Kidney epithelial cell (primary cell): ENCODE measurements at regions not wholly inside any gene's neighbourhood (a gene's known extent, or its start where the extent isn't known, plus 50 kb on each side); places are given as distances from the start of the nearest gene placed in this dataset.
"Not testable (repeated sequence)": the region's sequence is repeated elsewhere in the genome, so short reads cannot be mapped to it uniquely, and the experiment has no call there.

ENCODE experiments used
- DNase-seq: peaks from one replicate; pipeline ENCODE4 v3.0.0-alpha.2; 2010; ENCODE audit warnings: low read depth
- H3K27me3 ChIP-seq: 2 replicates; pipeline ENCODE4 v1.6.0; 2011; ENCODE audit warnings: low read length; ENCODE audit not compliant: control insufficient read depth, insufficient read depth
- H3K36me3 ChIP-seq: 2 replicates; pipeline ENCODE4 v1.5.1; 2011; ENCODE audit warnings: low read length; ENCODE audit not compliant: control insufficient read depth, insufficient read depth
- H3K4me3 ChIP-seq: 2 replicates; pipeline ENCODE4 v1.5.1; 2011; ENCODE audit warnings: low read depth, mild to moderate bottlenecking, control low read depth, low read length
- CTCF ChIP-seq: IDR thresholded peaks from 2 replicates; pipeline ENCODE4 v1.5.1; 2011; ENCODE audit warnings: mild to moderate bottlenecking, moderate library complexity, low read length, control low read depth, inconsistent platforms; ENCODE audit not compliant: insufficient read depth, poor library complexity, severe bottlenecking

DNA sequence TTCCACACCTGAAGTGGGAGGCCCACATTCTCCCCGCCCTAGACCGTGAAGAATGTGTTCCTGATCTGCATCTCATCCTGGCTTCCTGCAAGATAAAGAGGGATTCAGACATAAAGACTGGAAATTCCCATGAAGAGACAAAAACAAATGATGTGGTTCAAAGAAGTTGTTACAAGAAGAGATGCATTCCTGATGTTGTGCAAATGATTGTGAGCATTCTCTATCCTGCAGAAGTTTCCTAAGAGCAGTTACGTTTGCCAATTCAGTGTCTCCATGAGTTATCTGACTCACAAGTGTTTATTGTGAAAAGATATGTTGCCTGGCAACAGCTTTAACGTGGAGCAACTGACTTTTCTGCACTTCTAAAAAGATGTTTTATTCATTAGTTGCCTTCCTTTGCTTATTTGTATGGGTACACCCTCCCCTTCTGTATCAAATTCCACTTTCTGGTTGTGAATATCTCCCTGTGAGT, 107.8 kb downstream of the ZIC4 start:
- DNase-seq: peak; percentile 5
- Histone ChIP-seq H3K4me3 (no peak overlapping the region), H3K27me3 (no peaks in the 10 kb centered on the region), H3K36me3 (no peaks in the 10 kb centered on the region)
- no peak for TF ChIP-seq CTCF

GRCh38 chr3:147297761-147298350, 108.5 kb downstream of the ZIC4 start:
- no peaks in the 10 kb centered on the region for H3K36me3 ChIP-seq
- DNase-seq: no peak
- H3K27me3 ChIP-seq: no peaks in the 10 kb centered on the region
- no peak overlapping the region for H3K4me3 ChIP-seq
- TF ChIP-seq CTCF: no peak

DNA sequence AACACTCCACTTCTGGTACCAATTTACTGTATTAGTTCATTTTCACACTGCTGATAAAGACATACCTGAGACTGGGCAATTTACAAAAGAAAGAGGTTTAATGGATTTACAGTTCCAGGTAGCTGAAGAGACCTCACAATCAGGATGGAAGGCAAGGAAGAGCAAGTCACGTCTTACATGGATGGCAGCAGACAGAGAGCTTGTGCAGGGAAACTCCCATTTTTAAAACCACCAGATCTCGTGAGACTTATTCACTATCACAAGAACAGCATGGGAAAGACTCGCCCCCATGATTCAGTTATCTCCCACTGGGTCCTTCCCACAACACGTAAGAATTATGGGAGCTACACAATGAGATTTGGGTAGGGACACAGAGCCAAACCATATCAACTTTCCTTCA, 119.0 kb downstream of the ZIC4 start:
- DNase-seq, H3K4me3 ChIP-seq, H3K36me3 ChIP-seq, H3K27me3 ChIP-seq: not testable (repeated sequence)

DNA sequence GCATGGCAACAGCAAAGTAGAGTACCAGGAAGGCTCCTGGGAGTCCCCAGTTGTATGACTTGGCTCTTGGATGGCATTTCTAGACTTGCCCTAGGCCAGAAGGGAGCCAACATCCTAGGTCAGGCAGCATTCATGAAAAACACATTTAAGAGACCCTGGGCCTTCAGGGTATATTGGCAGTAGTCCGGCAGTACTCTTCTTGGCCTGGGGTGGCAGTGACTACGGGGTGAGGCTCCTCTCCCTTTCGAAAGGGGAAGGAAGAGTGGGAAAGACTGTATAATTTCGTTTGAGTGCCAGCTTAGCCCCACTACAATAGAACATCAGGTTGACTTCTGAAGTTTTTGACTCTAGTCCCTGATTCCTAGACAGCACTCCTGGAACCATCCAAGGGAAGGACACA, 136.4 kb downstream of the ZIC4 start:
- DNase-seq: no peak
- no peak overlapping the region for H3K4me3 ChIP-seq
- no peaks in the 10 kb centered on the region for H3K36me3 ChIP-seq
- H3K27me3 ChIP-seq: no peaks in the 10 kb centered on the region
- TF ChIP-seq CTCF: no peak

DNA sequence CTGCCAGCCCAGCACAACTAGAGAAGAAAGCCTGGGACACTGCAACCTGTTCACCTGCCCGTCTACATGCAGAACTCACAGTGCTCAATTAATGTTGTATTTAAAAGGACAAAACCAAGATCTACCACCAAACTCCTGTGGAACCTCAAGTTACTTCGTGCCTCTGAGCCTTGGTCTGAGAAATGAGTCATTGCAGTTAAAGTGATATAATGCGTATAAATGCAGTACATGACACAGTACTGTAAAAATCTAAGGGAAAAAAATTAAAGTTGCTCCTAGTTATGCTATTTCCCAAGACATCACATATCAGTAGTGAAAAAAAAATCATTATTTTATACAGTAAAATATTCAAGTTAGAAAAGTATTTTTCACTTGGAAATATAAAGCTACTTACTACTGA, 138.9 kb downstream of the ZIC4 start:
- DNase-seq: no peak
- H3K4me3 ChIP-seq: no peak overlapping the region
- TF ChIP-seq CTCF: no peak
- H3K36me3 ChIP-seq: no peaks in the 10 kb centered on the region
- H3K27me3 ChIP-seq: no peaks in the 10 kb centered on the region

DNA sequence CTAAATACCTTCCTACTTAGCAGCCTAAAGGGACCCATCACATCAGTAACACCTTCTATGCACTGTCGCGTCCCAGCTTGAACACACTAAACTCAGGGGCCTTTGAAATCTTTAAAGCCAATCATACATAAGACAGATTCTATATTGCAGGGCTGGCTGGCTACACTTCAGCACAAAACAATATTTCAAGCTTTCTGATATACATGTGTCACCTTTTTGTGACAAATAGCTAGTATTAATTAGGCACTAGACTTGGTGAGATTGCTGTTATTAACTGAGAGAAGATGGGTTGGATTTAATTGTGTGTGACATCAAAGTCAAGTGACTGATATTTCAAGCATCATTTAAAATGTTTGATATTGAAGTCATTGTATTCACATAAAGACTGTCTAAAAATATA, 148.4 kb downstream of the ZIC4 start:
- TF ChIP-seq CTCF: no peak
- no peak overlapping the region for H3K4me3 ChIP-seq
- DNase-seq: no peak
- H3K36me3 ChIP-seq: no peaks in the 10 kb centered on the region
- H3K27me3 ChIP-seq: no peaks in the 10 kb centered on the region
